Right atrium auricular region (tissue), 2 donors: ENCODE measurements at regions not wholly inside any gene's neighbourhood (a gene's known extent, or its start where the extent isn't known, plus 50 kb on each side); places are given as distances from the start of the nearest gene placed in this dataset.
A peak's percentile ranks its signal among the peaks of the same experiment; 100 is the strongest.

Experiments used
- DNase-seq: peaks from one replicate; pipeline ENCODE4 v3.0.0-alpha.2; 2019; ENCODE audit warnings: low spot score
- H3K27ac ChIP-seq, 2 donors: fragments of 200-600 bp; sonication (generic); 1 replicate in 1 of 2; 2 replicates in 1 of 2; pipeline ENCODE4 v1.5.1; 2016 to 2019
- H3K27me3 ChIP-seq, 2 donors: fragments of 200-600 bp; sonication (generic); one replicate each; pipeline versions ENCODE4 v1.5.1 to v1.6.0; 2017 to 2019
- H3K36me3 ChIP-seq: fragments of 200-600 bp; sonication (generic); one replicate; pipeline ENCODE4 v1.5.1; 2016
- H3K4me1 ChIP-seq, 2 donors: fragments of 200-600 bp; sonication (generic); one replicate each; pipeline versions ENCODE4 v1.5.1 to v1.6.0; 2017 to 2019
- H3K4me3 ChIP-seq, 2 donors: fragments of 200-600 bp; sonication (generic); 1 replicate in 1 of 2; 2 replicates in 1 of 2; pipeline ENCODE4 v1.5.1; 2017 to 2019; ENCODE audit warnings: mild to moderate bottlenecking in 1 of 2, moderate library complexity in 1 of 2
- H3K9me3 ChIP-seq, 2 donors: fragments of 200-600 bp; sonication (generic); one replicate each; pipeline ENCODE4 v1.5.1; 2019
- TF ChIP-seq, protein P1 (sequence below), 2 donors: fragments of 200-600 bp; sonication (generic); IDR thresholded peaks; one replicate each; pipeline ENCODE4 v1.5.1; 2019; ENCODE audit warnings: antibody characterized with exemption in 2 of 2

DNA sequence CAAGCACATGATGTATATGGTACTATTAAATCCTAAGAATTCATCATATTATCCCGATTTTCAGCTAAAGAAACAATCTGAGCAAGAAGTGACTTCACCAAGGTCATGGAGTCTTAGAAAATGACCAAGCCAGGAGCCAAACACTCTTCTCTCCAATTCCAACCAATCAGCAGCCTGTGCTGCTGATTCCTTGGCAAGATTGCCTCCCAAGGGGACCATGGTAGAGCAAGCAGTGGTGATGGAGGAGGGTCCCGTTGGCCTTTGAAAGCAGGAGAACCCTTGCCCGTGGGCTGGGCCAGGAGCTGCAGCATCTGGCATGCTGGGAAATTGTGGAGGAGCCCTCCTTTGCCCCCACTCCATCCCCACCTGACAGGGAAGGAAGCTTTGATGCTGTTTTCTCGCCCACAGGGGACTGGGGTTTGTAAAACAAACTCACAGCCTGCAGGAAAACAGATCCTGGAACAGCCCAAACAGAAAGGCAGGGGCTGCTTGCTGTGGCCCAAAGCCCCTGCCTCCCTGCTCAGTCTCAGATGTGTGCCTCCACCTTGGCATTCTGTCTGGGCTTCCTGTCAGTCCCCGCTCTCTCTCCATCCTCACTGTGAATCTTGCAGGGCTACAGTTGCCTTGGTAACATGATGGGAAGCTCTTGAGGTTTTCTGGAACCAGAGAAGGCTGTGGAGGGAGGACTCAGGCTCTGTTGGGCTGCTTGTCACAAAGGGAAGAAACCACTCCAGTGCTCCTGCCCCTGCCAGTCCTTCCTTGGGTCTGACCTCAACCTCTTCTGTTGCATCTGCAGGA, 70.8 kb upstream of the HSPA9 start:
- TF ChIP-seq, protein P1, sequence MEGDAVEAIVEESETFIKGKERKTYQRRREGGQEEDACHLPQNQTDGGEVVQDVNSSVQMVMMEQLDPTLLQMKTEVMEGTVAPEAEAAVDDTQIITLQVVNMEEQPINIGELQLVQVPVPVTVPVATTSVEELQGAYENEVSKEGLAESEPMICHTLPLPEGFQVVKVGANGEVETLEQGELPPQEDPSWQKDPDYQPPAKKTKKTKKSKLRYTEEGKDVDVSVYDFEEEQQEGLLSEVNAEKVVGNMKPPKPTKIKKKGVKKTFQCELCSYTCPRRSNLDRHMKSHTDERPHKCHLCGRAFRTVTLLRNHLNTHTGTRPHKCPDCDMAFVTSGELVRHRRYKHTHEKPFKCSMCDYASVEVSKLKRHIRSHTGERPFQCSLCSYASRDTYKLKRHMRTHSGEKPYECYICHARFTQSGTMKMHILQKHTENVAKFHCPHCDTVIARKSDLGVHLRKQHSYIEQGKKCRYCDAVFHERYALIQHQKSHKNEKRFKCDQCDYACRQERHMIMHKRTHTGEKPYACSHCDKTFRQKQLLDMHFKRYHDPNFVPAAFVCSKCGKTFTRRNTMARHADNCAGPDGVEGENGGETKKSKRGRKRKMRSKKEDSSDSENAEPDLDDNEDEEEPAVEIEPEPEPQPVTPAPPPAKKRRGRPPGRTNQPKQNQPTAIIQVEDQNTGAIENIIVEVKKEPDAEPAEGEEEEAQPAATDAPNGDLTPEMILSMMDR (IDR thresholded peaks at IDR 0.05), result no peak
- no peak for DNase-seq
- Histone ChIP-seq H3K4me1 (peaks cover 0 to 23% of the 10 kb centered on the region in 2 donors), H3K36me3 (no peaks in the 10 kb centered on the region), H3K27me3 (no peaks in the 10 kb centered on the region), H3K9me3 (no peaks in the 10 kb centered on the region), H3K27ac (no peak overlapping the region), H3K4me3 (no peak overlapping the region)

DNA sequence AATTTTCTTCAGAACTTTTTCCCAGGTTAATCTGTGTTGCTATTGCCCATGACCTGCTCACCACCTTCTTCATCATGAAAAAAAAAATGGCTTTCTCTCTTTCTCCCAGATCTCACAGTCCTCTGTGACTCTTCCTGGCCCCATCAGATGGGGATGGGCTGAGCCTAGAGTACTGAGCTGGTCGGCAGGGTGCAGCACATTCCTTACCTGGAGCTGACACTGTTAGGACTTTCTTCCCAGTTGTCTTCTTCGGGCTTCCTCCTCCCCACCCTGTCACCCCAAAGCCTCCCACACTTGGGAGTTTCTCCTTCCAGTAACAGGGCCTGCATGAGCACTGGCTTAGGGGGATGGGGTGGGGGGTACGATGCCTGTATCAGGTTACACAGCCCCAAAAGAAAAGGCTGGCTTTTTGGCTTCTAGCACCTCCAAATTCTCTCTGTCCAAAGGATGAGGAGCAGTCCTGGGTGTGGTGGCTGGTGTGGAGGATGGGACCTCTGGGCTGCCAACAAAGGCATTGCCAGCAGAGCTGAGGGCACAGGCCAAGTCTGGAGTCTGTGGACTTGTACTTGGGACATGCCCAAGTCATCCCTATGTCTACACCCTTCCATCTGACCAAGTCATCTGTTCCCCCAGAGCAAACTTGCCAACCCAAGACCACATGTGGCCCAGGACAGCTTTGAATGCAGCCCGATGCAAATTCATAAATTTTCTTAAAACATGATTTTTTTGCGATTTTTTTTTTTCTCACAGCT, 68.0 kb upstream of the HSPA9 start:
- Histone ChIP-seq H3K4me1 (peaks cover 0 to 13% of the 10 kb centered on the region in 2 donors), H3K27ac (no peak overlapping the region), H3K9me3 (no peaks in the 10 kb centered on the region), H3K4me3 (no peak overlapping the region), H3K36me3 (no peaks in the 10 kb centered on the region), H3K27me3 (no peaks in the 10 kb centered on the region)
- no peak for DNase-seq
- TF ChIP-seq, protein P1 (IDR thresholded peaks at IDR 0.05), result no peak

DNA sequence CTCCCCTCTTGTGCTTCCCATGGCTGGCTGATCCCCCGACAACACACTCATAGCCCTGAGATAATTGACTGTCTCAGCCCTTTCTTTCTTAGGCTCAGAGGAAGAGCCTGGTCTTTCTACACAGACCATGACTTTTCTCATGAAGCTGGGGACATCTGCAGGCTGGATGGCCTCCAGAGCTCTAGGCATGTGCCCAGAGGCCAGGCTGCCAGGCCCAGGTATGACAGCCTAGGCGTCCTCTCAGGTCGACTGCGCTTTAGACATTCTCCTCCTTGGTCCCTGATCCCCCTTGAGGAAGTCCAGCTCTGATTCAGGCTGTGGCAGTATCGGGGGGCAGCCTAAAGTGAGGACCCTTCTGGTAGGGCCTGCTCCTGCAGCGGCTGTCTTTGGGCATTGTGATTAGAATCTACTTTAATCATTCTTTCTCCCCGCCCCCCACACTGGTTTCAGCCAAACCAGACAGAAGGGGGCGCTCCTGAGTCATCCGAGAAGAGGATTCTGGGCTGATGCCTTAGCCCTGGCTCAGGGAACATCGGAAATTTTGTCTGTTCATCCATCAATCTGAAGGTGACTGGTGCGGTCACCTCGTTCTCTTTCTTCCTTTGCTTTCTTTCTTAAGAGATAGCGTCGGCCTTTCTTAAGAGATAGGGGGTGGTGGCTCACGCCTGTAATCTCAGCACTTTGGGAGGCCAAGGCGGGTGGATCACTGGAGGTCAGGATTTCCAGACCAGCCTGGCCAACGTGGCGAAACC, 66.5 kb upstream of the HSPA9 start:
- TF ChIP-seq, protein P1 (IDR thresholded peaks at IDR 0.05), result peak; percentile 39 to 76
- Histone ChIP-seq H3K27me3 (no peaks in the 10 kb centered on the region), H3K36me3 (no peaks in the 10 kb centered on the region), H3K9me3 (no peaks in the 10 kb centered on the region), H3K27ac (no peak overlapping the region), H3K4me1 (peaks cover 0 to 13% of the 10 kb centered on the region in 2 donors), H3K4me3 (no peak overlapping the region)
- DNase-seq, result peak; percentile 63

DNA sequence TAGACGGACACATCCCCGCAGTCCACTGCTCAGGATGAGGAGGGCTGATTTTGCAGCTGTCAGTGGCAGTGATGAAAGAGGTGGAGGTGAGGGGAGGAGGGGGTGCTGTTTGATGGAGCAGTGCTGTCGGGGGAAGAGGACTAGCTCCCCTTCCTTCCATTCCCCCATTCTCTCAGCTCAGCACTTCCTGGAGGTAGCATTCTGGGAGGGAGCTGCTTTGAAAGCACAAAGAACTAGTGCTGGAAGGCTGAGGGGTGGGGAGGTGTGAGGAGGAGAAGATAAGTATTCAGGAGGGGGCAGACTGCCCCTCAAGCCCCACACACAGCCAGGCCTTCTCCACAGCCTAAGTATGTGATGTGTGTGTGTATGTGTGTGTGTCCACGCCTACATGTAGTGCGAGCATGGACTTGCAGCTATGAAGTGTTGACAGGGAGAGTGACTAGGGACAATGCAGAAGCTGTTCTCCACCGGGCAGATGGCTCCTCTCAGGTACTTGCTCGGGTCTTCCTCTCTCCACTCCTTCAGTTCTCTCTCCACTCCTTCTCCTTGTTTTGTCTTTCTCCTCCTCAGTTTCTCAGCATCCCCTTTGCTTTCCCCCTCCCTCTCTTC, 65.5 kb upstream of the HSPA9 start:
- H3K27ac ChIP-seq, result no peak overlapping the region
- H3K36me3 ChIP-seq, result no peaks in the 10 kb centered on the region
- TF ChIP-seq, protein P1 (IDR thresholded peaks at IDR 0.05), result no peak
- no peak for DNase-seq
- no peaks in the 10 kb centered on the region for H3K27me3 ChIP-seq
- no peaks in the 10 kb centered on the region for H3K9me3 ChIP-seq
- no peak overlapping the region for H3K4me3 ChIP-seq
- H3K4me1 ChIP-seq, result peaks cover 0 to 13% of the 10 kb centered on the region in 2 donors

DNA sequence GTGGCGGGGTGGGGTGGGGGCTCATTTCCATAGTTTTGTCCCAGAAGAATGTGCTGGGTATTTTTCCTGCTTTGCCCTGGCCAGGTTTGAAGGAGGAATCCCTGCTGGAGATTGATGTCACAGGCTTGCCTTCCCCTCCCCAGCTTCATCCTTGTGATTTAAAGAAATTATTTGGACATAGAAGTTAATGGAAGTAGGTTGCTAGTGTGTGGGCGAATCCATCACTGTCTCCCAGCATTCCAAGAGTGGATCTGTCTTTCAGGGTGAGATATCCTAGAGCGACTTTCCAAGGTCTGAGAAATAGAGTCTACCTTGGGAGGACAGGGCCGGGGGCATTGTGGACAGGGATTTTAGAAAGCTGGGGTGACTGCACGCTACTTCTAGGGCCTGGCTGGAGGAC, 64.9 kb upstream of the HSPA9 start:
- Histone ChIP-seq H3K9me3 (no peaks in the 10 kb centered on the region), H3K4me3 (no peak overlapping the region), H3K27ac (no peak overlapping the region), H3K27me3 (no peaks in the 10 kb centered on the region), H3K36me3 (no peaks in the 10 kb centered on the region), H3K4me1 (peaks cover 0 to 18% of the 10 kb centered on the region in 2 donors)
- TF ChIP-seq, protein P1 (IDR thresholded peaks at IDR 0.05), result no peak
- DNase-seq, result no peak
